ENCODE measurements at regions not wholly inside any gene's neighbourhood (a gene's known extent, or its start where the extent isn't known, plus 50 kb on each side); places are given as distances from the start of the nearest gene placed in this dataset.

- H3K4me3 ChIP-seq (ENCODE audit: control insufficient read depth in 2 of 3, extremely low read depth in 1 of 3, insufficient read depth in 2 of 3, low read depth in 1 of 3, low read length in 3 of 3): no peak overlapping the region
- H3K4me1 ChIP-seq (ENCODE audit: control insufficient read depth, extremely low read depth, insufficient read depth, low read length): no peaks in the 10 kb centered on the region
- H2AFZ ChIP-seq (ENCODE audit: control insufficient read depth, low read length): no peak overlapping the region
- no peak overlapping the region for H3K27ac ChIP-seq (ENCODE audit: control insufficient read depth, insufficient read depth, low read length)
- TF ChIP-seq EZH2 (IDR thresholded peaks at IDR 0.05; ENCODE audit: low read length): no peak
- no peak for TF ChIP-seq CTCF (optimal IDR thresholded peaks at IDR 0.05 in 1 of 3, IDR thresholded peaks at IDR 0.05 in 1 of 3, conservative IDR thresholded peaks at IDR 0.05 in 1 of 3; ENCODE audit: extremely low read depth in 1 of 3, insufficient read depth in 2 of 3, low read length in 3 of 3)
- no peaks in the 10 kb centered on the region for H3K27me3 ChIP-seq (ENCODE audit: control insufficient read depth, extremely low read depth, insufficient read depth, low read length)
- no peaks in the 10 kb centered on the region for H4K20me1 ChIP-seq (ENCODE audit: control insufficient read depth, extremely low read depth, insufficient read depth, low read length)
- H3K9me3 ChIP-seq (ENCODE audit: control insufficient read depth, low read depth, low read length): no peaks in the 10 kb centered on the region
- dilution Hi-C loops (cut with MboI; ENCODE audit: extremely low pct_ligation_motif_present, low sequenced_read_pairs): no loop called here
- no peak for FAIRE-seq
- no peaks in the 10 kb centered on the region for H3K9me1 ChIP-seq (ENCODE audit: control insufficient read depth, extremely low read depth, insufficient read depth, low read length)
- DNase-seq (ENCODE audit: low read depth, low spot score): no peak
- no peak overlapping the region for H3K9ac ChIP-seq (ENCODE audit: control insufficient read depth, extremely low read depth, insufficient read depth, low read length)
- no peaks in the 10 kb centered on the region for H3K79me2 ChIP-seq (ENCODE audit: control insufficient read depth, insufficient read depth, low read length)
- H3K36me3 ChIP-seq (ENCODE audit: control insufficient read depth in 2 of 2, extremely low read depth in 1 of 2, insufficient read depth in 2 of 2, low read length in 2 of 2): no peaks in the 10 kb centered on the region
- no peak overlapping the region for H3K4me2 ChIP-seq (ENCODE audit: control insufficient read depth, extremely low read depth, insufficient read depth, low read depth, low read length)
Observed at GRCh38 chr4:143768007-143768591, 67.6 kb upstream of the FREM3 start.

GRCh38 chr4:143763587-143763986 lies 63.1 kb upstream of the FREM3 start:
- Histone ChIP-seq H3K4me2 (ENCODE audit: control insufficient read depth, extremely low read depth, insufficient read depth, low read depth, low read length) (no peak overlapping the region), H3K4me1 (ENCODE audit: control insufficient read depth, extremely low read depth, insufficient read depth, low read length) (no peaks in the 10 kb centered on the region), H3K79me2 (ENCODE audit: control insufficient read depth, insufficient read depth, low read length) (no peaks in the 10 kb centered on the region), H3K36me3 (ENCODE audit: control insufficient read depth in 2 of 2, extremely low read depth in 1 of 2, insufficient read depth in 2 of 2, low read length in 2 of 2) (no peaks in the 10 kb centered on the region), H3K27ac (ENCODE audit: control insufficient read depth, insufficient read depth, low read length) (no peak overlapping the region), H3K27me3 (ENCODE audit: control insufficient read depth, extremely low read depth, insufficient read depth, low read length) (no peaks in the 10 kb centered on the region), H3K9me3 (ENCODE audit: control insufficient read depth, low read depth, low read length) (no peaks in the 10 kb centered on the region), H4K20me1 (ENCODE audit: control insufficient read depth, extremely low read depth, insufficient read depth, low read length) (no peaks in the 10 kb centered on the region), H3K9me1 (ENCODE audit: control insufficient read depth, extremely low read depth, insufficient read depth, low read length) (no peaks in the 10 kb centered on the region), H3K4me3 (ENCODE audit: control insufficient read depth in 2 of 3, extremely low read depth in 1 of 3, insufficient read depth in 2 of 3, low read depth in 1 of 3, low read length in 3 of 3) (no peak overlapping the region), H2AFZ (ENCODE audit: control insufficient read depth, low read length) (no peak overlapping the region), H3K9ac (ENCODE audit: control insufficient read depth, extremely low read depth, insufficient read depth, low read length) (no peak overlapping the region)
- DNase-seq (ENCODE audit: low read depth, low spot score) (no peak), FAIRE-seq (no peak)
- dilution Hi-C loops (cut with MboI; ENCODE audit: extremely low pct_ligation_motif_present, low sequenced_read_pairs): no loop called here
- TF ChIP-seq CTCF (optimal IDR thresholded peaks at IDR 0.05 in 1 of 3, IDR thresholded peaks at IDR 0.05 in 1 of 3, conservative IDR thresholded peaks at IDR 0.05 in 1 of 3; ENCODE audit: extremely low read depth in 1 of 3, insufficient read depth in 2 of 3, low read length in 3 of 3) (no peak), EZH2 (IDR thresholded peaks at IDR 0.05; ENCODE audit: low read length) (no peak)

All from keratinocyte (primary cell).